ENCODE measurements at regions not wholly inside any gene's neighbourhood (a gene's known extent, or its start where the extent isn't known, plus 50 kb on each side); places are given as distances from the start of the nearest gene placed in this dataset.

DNA sequence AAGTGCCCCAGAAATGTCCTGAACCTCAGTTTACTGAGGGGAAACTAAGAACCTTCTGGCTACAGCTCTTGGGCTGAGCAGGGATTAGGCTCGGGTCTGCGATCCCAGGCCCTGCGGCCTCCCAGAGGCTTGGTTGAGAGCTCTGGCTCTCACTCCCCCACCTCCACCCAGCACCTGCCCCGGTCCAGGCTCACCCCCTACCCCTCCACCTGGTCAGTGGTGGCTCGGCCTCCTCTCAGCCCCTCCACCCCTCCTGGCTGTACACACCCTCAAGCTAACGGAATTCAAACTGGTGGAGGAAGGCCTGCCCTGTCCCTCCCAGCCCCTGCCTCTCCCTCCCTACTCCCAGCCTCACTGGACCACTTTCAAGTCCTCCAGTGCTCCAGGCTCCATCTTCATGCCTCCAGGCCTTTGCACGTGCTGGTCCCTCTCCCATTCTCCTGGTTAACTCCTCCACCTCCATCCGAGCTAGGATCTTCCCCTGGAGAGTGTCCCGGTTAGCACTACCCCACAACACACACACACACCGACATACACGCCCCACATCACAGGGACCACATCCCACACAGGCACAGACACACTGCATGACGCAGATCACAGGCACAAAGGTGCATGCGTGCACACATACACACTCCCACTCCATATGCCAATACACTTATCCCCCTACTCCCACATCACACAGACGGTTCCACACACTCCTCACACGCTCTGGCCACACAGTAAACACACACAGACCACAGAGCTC, 130.9 kb downstream of the C9orf50 start:
- no peak for DNase-seq (ENCODE audit: low read depth, low spot score)

DNA sequence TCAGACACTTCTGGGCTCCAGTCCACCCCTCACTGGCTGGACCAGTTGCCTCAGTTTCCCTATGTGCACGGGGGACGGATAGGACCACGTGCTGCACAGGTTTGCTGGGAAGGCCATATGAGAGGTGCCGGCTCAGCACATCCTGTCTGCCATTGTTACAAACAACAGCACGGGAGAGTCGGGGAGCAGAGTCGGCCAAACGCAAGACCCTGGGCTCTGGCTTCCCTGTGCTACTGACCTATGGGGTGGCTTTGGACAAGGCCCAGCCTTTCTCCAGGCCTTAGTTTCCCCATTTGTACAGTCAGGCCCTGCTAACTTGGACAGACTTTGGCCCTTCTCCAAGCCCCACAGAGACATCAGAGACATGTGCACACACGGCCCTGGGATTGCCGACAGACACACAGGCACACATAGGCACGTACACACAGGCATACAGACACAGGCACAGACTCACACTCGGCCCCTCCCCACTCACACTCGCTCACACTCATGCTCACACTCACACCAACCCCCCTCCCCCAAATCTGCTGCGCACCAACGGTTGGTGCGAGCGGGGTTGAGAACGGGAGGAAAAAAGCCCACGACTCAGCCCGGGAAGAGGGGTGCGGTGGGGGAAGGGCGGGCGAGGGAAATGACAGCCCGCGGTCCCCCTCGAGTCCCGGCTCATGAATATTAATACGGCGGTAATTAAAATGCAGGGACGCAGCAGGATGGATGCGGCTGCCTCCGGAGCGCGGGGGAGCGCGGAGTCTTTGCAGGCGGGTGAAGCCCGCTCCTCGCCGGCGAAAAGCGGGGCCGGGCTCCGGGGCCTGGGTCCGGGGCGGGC, 133.0 kb downstream of the C9orf50 start:
- DNase-seq (ENCODE audit: low read depth, low spot score) = no peak

DNA sequence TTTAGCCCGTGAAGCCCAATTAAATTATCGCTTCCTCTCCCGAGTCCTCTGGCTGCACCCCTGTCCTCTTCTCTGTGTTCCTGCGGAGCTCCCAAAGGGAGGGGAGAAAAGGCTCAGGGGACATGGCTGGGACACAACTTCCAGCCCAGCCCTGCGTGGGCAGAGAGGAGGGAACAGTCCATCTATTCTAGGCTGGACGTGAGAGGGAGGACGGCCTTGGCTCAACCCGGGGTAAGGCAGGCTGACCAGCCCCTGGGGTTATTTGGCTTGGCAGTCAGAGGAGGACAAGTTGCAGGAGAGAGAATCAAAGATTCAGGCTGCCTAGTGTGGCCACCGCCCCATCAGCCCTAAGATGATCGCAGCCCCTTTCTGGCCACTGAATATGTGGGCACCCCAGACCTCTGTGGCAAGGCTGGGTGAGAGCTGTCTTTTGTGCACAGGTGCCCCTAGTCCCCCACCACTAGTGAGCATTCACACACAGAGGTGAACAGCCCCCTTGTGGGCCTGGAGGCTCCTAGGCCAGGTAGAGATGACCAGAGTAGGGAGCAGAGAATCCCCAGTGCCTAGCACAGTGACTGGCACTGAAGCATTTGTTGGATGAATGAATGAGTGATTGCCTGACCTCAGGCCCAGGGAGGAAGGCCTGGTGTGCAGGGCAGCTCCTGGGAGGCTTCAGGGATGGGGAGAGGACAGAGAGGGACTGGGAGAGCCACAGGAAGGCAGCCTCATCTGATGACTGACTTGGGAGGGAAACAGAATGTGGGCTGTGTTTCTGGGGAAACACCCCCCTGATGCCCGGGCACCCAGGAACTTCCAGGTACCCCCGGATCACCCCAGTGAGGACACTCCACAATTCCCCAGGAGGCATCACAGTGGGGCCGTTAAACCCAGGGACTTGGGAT, 133.9 kb downstream of the C9orf50 start:
- no peak for DNase-seq (ENCODE audit: low read depth, low spot score)

DNA sequence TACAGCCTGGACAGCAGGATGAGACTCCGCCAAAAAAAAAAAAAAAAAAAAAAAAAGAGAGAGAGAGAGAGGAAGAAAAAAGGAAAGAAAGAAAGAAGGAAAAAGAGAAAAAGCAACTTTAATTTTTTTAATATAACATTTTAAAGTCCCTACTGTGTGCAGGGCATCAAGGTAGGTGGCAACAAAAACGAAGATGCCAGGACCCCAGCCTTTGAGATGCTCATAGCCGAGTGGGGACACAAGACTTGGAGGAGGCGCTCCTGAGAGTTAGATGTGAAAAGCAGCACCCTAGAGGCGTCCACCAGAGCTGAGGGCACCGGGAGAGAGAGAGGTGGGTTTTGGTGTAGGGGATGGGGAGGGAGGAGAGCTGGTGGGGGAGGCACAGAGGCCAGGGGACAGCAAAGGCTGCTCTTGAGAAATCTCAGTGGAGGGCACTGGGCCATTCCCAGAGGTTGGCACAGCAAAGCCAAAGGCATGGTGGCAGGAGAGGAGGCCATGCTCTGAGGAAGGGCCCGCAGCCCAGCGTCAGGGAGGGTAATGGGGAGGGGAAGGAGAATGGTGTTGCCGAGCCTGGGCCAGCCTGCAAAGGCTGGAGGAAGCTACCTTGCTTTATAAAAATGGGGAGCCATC, 135.6 kb downstream of the C9orf50 start:
- DNase-seq (ENCODE audit: low read depth, low spot score) = no peak

DNA sequence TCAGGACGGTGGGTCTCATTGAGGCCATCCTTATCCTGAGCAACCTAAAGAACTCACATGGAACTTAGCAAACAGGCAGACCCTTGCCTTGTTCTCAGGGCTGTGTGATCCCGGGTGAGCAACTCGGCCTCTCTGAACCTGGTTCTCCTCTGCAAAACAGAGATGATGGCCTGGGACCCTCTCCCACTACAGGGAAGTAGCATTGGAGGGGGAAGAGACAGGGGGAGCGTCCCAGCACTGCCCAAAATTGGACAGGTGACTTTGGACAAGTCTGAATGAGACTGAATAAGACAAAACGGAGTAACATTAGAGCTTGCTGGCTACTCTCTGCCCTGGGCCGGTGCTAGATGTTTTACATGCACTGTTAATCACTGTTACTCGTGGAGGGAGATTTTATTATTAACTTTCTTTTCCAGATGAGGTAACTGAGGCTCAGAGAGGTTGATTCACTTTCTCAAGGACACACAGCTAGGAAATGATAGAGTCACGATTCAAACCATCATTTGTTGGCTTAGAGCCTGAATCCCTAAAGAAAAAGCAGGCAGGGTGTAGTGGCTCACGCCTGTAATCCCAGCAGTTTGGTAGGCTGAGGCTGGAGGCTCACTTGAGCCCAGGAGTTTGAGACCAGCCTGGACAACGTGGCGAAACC, 136.4 kb downstream of the C9orf50 start:
- DNase-seq (ENCODE audit: low read depth, low spot score) = no peak

DNA sequence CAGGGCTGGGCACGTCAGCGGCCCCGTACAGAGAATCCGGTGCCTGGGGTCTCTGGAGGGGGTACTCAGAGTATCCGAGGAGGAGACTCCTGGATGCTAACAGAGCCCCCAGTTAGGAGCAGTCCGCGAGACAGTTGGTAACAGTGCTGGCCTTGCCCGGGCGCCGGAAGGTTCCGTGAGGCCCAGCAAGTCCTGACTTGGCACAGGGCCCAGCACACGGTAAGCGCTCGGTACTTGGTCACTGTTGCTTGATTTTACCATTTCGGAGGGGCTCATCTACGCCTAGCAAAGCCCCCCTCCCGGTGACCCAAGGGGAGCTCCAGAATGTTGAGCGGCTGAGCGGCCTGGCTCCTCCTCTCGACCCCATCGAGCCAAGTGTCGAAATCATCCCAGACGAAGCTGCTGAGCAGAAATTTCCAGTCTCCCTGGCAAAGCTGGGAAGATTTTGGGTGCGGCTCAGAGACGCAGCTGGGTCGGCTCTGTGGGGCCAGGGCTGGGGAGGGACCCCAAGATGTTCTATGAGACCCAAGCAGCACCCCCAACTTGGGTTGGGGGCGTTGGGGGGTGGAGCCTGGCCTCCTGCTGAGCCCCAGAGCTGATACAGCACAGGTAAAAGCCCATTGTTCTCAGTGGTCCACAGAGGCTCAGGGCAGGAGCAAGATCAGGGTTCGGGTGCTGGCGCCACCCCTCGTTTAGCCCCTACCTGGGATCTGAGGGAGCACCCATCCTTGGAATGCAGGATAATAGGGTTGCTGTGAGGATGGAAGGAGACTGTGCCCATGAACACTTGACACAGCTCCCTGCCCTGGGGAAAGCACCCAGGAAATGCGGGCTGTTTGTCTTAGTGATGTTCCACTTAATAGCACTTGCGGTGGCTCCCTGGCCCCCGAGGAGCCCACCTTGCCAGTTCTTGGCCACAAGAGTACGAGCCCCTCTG, 137.2 kb downstream of the C9orf50 start:
- no peak for DNase-seq (ENCODE audit: low read depth, low spot score)

DNA sequence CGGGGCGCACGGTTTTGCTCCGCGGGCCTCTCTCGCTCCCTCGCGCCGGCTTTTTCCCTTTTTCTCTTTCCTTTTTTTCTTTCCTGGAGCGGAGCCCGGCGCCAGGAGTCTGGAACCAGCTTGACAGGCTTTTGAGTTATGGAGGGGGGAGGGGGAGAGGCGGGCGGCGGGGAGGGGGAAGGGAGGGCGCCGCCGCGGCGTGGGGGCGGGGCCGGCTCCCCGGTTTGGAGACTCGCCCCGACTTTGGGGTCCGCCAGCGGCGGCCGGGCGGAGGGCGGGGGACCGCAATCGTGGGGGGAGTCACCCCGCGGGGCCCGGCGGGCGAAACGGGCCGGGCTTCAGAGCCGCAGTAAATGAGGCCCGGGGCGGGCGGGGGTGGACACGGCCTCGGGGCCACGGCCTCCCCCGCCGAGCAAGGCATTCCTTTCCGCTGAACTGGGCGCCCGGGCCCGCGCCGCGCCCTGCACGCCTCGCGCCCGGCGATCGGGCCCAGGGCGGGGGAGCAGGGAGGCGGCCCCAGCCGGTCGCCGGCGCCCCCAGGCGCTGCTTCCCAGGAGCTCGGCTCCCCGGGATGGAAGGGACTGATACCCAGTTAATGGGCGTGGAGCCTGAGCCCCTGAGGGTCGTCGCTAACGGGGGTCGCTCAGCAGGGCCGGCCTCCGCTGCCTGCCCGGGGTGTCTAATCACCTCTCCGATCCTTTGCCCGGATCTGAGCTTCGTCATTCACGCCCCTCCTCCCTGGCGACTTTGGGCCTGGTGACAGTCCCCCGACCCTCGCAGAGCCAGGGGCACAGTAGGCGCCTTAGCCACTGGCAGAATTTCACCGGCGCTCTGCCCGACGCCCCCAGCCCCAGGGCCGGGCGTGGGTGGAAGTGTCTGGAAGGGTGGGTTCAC, 138.1 kb downstream of the C9orf50 start:
- DNase-seq (ENCODE audit: low read depth, low spot score) = no peak

DNA sequence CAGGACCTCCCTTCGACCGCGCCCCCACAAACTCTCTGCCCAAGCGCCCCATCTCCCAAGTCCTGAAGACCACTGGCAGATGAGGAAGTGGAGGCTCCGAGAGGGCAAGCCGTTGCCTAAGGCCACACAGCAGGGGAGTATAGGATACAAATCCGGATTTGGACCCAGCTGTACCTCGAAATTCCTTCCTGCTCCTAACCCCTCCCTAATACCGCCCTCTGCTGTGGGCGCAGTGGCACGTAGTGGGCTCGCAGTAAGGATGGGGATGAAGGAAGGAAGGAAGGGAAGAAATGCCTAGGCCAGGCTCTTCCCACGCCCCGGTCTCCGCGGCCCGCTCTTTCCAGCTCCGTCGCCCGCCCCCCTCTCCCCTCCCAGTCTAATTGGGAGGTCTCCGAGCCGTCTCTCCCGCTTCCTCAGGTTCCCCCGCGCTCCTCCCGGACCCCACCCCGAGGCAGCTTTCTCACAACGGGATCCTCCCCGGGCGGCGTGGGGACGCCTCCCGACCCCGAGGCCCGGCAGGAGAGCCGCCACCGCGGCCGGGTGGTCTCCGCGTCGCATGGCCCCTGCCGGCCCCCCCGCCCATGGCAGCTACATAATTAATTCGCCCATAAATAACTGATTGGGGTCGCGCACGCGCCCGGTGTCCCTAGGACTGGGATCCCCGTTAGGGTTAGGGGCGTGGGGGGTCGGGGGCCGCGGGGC, 138.9 kb downstream of the C9orf50 start:
- DNase-seq (ENCODE audit: low read depth, low spot score) = no peak

DNA sequence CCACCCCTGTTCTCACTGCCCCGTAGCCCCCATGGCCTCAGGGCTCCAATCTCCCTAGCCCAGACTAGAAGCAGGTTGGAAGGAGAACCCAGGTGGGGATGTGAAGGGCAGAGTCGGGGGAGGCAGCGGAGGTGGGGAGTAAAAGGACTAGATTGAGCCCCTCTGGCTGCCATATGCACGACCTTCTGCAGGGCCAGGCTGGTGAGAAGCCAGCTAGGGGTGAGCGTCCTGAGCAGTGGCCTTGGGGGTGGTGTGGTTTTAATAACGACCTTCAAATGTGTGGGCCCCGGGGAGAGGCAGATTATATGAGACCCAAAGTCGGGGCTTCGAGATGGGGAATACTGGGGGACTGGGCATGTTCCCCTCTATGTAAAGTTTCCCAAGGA, 139.5 kb downstream of the C9orf50 start:
- DNase-seq (ENCODE audit: low read depth, low spot score) = no peak

DNA sequence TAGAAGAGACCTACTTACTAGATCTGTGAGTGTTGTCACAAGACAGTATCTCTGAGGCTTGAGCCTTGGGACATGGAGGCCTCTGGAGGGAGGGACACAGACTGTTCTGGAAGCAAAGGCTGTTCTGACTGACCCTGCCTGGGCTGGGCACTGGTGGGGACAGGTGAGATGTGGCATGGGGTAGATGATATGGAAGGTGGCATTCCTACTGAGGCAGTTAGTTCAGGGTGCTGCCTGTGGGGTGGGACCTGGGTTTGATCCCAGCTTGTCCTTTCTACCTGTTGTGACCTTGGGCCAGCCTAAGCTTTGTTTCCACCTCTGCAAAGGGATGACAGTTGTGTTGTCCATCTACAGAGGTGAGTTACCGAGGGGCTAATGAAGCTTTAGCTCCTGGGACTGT, 140.2 kb downstream of the C9orf50 start:
- DNase-seq (ENCODE audit: low read depth, low spot score) = no peak

DNA sequence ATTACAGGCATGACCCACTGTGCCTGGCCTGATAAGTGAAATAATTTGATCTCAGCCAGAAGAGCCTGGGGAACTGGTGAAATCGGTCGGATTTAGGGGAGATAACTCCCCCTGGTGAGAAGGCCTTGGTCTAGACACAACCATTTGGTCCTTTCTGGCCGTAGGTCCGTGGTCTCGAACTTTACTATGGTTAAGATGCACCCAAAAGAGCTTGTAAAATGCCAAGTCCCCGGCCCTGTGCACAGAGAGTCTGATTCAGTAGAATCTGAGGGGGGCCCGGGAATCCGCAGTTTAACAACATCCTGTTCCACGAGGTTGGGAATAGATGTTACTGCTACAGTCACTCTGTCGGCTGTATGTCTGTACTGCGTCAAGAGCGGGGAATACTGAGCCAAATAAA, 140.7 kb downstream of the C9orf50 start:
- DNase-seq (ENCODE audit: low read depth, low spot score) = no peak

DNA sequence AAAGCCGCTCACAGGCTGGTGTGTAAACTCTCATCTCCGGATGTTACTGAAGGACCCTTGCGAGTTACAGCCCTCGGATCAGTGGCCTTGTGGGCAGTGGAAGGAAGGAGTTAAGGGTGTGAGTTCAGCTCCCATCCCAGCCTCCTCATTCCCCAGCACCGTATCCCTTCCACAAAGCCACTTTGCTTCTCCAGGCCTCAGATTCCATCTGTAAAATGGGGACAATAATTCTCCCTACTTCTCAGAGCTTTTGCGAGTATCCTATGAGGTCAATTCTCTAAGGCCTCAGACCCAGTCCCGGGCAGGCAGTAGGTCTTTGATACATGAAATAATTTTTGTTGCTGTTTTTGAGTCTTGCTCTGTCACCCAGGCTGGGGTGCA, 141.3 kb downstream of the C9orf50 start:
- no peak for DNase-seq (ENCODE audit: low read depth, low spot score)

DNA sequence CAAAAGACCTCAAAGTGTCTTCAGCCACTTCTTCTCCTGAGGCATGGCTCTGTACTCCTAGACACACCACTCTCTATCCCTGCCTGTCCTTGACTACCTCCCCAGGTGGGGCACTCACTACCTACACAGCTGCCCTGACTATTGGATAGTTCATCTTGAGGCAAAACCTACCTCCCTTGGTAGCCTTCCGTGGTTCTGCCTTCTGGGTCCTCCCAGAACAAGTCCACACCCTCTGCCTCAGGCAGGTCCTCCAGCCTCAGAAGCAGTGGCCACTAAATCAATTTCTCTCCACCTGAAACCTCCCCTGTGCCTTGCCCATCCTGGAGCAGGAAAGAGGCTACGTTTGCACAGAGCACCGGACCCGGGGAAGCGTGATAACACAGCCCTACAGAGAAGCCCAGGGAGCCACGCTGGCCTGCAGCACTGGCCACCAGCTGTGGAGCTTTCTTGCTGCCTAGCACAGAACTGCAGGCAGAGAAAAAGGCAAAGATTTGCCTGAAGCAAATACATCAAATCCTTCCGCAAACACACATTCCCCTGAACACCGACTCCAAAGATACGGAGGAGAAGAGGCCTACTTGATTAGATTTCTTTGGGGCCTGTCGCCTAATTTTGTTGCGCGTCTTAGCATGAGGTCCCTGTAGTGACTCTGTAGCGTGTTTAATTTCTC, 141.8 kb downstream of the C9orf50 start:
- no peak for DNase-seq (ENCODE audit: low read depth, low spot score)

DNA sequence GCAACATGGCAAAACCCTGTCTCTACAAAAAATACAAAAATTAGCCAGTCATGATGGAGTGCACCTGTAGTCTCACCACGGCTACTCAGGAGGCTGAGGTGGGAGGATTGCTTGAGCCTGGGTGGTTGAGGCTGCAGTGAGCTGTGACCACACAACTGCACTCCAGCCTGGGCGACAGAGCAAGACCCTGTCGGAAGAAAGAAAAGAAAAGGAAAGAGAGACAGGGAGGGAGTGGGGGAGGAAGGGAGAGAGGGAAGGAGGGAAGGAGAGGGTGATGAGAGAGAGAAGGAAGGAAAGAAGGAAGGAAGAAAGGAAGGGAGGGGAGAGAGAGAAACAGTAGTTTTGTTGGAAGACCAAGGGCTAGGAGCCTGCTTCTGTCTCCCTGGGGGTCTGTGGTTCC, 142.4 kb downstream of the C9orf50 start:
- DNase-seq (ENCODE audit: low read depth, low spot score) = no peak

DNA sequence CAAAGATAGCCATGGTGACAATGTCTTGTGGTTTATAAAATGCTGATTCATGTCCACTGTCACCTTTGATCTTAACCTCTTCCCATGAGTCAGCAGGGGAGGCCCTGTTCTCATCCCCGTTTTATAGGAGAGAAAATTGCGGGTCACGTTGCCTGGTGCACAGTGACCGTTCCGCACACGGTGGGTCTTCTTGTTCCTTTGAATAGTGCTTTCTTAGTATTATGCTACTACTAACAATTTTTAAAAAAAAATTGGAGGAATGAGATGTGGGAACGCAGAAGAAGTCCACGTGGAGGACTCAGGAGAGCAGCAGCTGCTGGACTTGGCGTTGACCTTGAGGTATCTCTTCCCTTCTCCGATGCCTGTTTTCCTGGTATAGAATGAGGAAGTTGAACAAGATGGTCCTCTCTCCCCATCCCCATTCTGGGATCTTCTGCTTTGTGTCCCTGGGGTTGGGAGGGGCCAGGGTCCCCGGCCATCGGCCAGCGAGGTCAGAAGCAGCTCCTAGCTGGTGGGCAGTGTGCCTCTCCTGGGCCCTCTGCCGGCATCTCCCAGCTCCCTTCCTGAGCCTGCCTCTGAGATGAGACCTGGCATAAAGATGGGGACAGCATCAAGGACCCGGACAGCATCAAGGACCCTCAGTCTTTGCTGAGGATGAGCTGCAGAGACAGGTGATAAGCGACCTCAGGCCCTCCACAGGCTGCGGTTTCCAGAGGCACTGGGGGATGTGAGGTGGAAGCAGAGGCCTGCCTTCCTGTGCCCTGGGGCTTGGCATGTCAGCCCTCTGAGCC, 143.9 kb downstream of the C9orf50 start:
- DNase-seq (ENCODE audit: low read depth, low spot score) = no peak

DNA sequence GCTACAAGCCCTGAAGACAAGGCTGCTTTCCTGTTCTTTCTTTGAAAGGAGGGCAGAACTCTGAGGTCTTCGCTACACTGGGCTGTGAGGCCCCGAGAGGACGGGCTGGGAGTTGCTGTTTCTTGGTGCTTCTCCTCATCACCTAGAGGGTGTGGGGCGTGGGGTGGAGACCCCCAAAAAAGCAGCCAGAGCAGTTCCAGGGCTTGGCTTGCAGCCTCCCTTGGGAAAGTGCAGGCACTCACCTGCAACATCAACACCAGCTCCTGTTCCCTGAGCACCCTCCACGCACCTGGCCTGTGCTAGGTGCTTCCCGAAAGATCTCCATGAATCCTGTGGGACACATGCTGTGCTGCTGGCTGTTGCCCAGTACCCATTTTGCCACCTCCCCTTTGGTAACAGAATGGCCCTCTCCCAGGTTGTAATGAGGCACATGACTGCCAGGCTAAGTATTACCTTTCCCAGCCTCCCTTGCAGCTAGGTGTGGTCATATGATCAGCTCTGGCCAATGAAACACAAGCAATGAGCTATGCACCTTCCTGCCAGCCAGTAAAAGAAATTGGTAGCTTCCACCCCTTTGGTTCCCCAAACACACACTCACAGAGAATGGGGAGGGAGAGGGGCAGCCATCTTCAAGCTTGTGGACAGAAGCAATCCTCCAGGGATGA, 146.0 kb downstream of the C9orf50 start:
- no peak for DNase-seq (ENCODE audit: low read depth, low spot score)

Data from pulmonary artery endothelial cell (primary cell).